K562 (cell line): ENCODE measurements at regions not wholly inside any gene's neighbourhood (a gene's known extent, or its start where the extent isn't known, plus 50 kb on each side); places are given as distances from the start of the nearest gene placed in this dataset.

Source experiments
- ATAC-seq: fragments of 200-7000 bp; cut with Tn5 transposase; 3 replicates; pipeline ENCODE4 v1.9.1; 2020; ENCODE audit warnings: moderate library complexity
- BruUV-seq: library from RNA; stranded (reverse); fragments of 400-500 nt; replicated peaks from 2 replicates; lab custom pipeline; 2021; lab: Mats Ljungman, UMichigan
- CTCF ChIA-PET: fragments of 300-600 bp; formaldehyde crosslinking; extraction: SDS; loops from one replicate; lab custom pipeline; 2021; ENCODE audit warnings: low intra/inter-chr PET ratio; lab: Yijun Ruan, JAX
- POLR2A ChIA-PET: fragments of 300-600, 350-650 bp; sonication (Branson Sonifier 250); formaldehyde crosslinking; extraction: SDS; loops from one replicate; lab custom pipeline; 2021; ENCODE audit warnings: antibody characterized with exemption, inconsistent platforms; lab: Yijun Ruan, JAX
- DNase-seq, 4 experiments: peaks; one replicate each; pipeline versions ENCODE4 v3.0.0 to v3.0.0-alpha.2; 2011 to 2018; ENCODE audit warnings: low spot score in 3 of 4, mixed read lengths in 3 of 4; ENCODE audit errors: extremely low read depth in 1 of 4
- FAIRE-seq: peaks from 2 replicates; lab custom pipeline; 2011; peaks lifted over from hg19 to GRCh38; lab: Jason Lieb, UNC
- H2AFZ ChIP-seq: 2 replicates; pipeline ENCODE4 v1.6.0; 2011; ENCODE audit warnings: low read depth, low read length, control low read depth, inconsistent platforms
- H3K27ac ChIP-seq: fragments of 200-600 bp; 3 replicates; pipeline ENCODE4 v1.8.0; 2011; ENCODE audit warnings: low read depth, mild to moderate bottlenecking, control low read depth, inconsistent platforms, low read length, moderate library complexity, mixed read lengths; ENCODE audit errors: extremely low read depth
- H3K27me3 ChIP-seq, 2 experiments: fragments of 300-600 bp in 1 of 2; 2 replicates in 1 of 2; 3 replicates in 1 of 2; pipeline versions ENCODE4 v1.6.0 to v1.8.0; 2011; ENCODE audit warnings: inconsistent platforms in 2 of 2, low read length in 2 of 2, mild to moderate bottlenecking in 1 of 2, mixed read lengths in 1 of 2, moderate library complexity in 1 of 2; ENCODE audit not compliant: control insufficient read depth in 2 of 2, insufficient read depth in 2 of 2
- H3K36me3 ChIP-seq: fragments of 300-600 bp; 3 replicates; pipeline ENCODE4 v1.8.0; 2011; ENCODE audit warnings: mild to moderate bottlenecking, low read length, inconsistent platforms; ENCODE audit not compliant: control insufficient read depth, insufficient read depth
- H3K4me1 ChIP-seq, 2 experiments: fragments of 200-600 bp in 1 of 2; replicated peaks in 1 of 2; 2 replicates in 1 of 2; 3 replicates in 1 of 2; pipeline versions ENCODE4 v1.5.1 to v1.8.0; 2011; ENCODE audit warnings: inconsistent platforms in 2 of 2, low read length in 2 of 2, mild to moderate bottlenecking in 1 of 2, mixed read lengths in 1 of 2, moderate library complexity in 1 of 2; ENCODE audit not compliant: control insufficient read depth in 2 of 2, insufficient read depth in 2 of 2
- H3K4me2 ChIP-seq: 2 replicates; pipeline ENCODE4 v1.6.1; 2011; ENCODE audit warnings: low read length, control low read depth, inconsistent platforms, mixed read lengths; ENCODE audit not compliant: insufficient read depth
- H3K4me3 ChIP-seq: fragments of 200-600 bp; sonication (generic), shearing (Covaris generic); 2 replicates; pipeline ENCODE4 v1.5.1; 2016; ENCODE audit warnings: control low read depth, inconsistent platforms
- H3K79me2 ChIP-seq: fragments of 200-600 bp; 3 replicates; pipeline ENCODE4 v1.8.0; 2011; ENCODE audit warnings: low read length, inconsistent platforms; ENCODE audit not compliant: control insufficient read depth, insufficient read depth
- H3K9ac ChIP-seq, 2 experiments: 2 replicates each; pipeline versions ENCODE4 v1.6.0 to v1.6.1; 2011; ENCODE audit warnings: low read depth in 2 of 2, low read length in 2 of 2, control low read depth in 1 of 2, inconsistent platforms in 1 of 2, mild to moderate bottlenecking in 1 of 2, mixed read lengths in 1 of 2; ENCODE audit not compliant: insufficient read depth in 1 of 2
- H3K9me1 ChIP-seq: one replicate; pipeline ENCODE4 v1.6.0; 2011; ENCODE audit warnings: inconsistent platforms, mild to moderate bottlenecking, low read length, moderate library complexity; ENCODE audit not compliant: control insufficient read depth, insufficient read depth
- H3K9me3 ChIP-seq: replicated peaks from 2 replicates; pipeline ENCODE4 v1.5.1; 2011; ENCODE audit warnings: low read depth, low read length, inconsistent platforms; ENCODE audit not compliant: control insufficient read depth, insufficient read depth
- H4K20me1 ChIP-seq: replicated peaks from 2 replicates; pipeline ENCODE4 v1.6.1; 2011; ENCODE audit warnings: low read length, inconsistent platforms, mixed read lengths; ENCODE audit not compliant: control insufficient read depth, insufficient read depth
- DACH1 ChIP-seq: fragments of 450-650 bp; IDR thresholded peaks from 2 replicates; pipeline ENCODE4 v1.6.1; 2018; ENCODE audit not compliant: partially characterized antibody
- DIDO1 ChIP-seq: fragments of 450-650 bp; IDR thresholded peaks from 2 replicates; pipeline ENCODE4 v1.6.1; 2016; ENCODE audit warnings: low read depth, missing biosample characterization, missing genetic modification characterization
- E2F6 ChIP-seq, 2 experiments: IDR thresholded peaks; 2 replicates each; pipeline ENCODE4 v1.6.1; 2011; ENCODE audit warnings: borderline replicate concordance in 1 of 2, control low read depth in 1 of 2, low read depth in 1 of 2, low read length in 1 of 2, mild to moderate bottlenecking in 1 of 2, mixed read lengths in 1 of 2, moderate library complexity in 1 of 2; ENCODE audit not compliant: insufficient read depth in 1 of 2, insufficient read length in 1 of 2, poor library complexity in 1 of 2, severe bottlenecking in 1 of 2; ENCODE audit errors: extremely low read depth in 1 of 2
- GMEB1 ChIP-seq: fragments of 250-450 bp; sonication (Bioruptor Pico); IDR thresholded peaks from 2 replicates; pipeline ENCODE4 v1.4.0; 2020; ENCODE audit warnings: mild to moderate bottlenecking
- HCFC1 ChIP-seq: IDR thresholded peaks from 2 replicates; pipeline ENCODE4 v1.6.1; 2012; ENCODE audit warnings: low read depth, low read length, improper control_type of control experiment
- HMG20B ChIP-seq: fragments of 250-450 bp; sonication (Bioruptor Pico); IDR thresholded peaks from 2 replicates; pipeline ENCODE4 v1.5.0; 2021; ENCODE audit warnings: mild to moderate bottlenecking
- HSF4 ChIP-seq: fragments of 250-450 bp; sonication (Bioruptor Pico); IDR thresholded peaks from 2 replicates; pipeline ENCODE4 v2.1.2; 2022; ENCODE audit warnings: mild to moderate bottlenecking, moderate library complexity, borderline replicate concordance
- MCM3 ChIP-seq: fragments of 450-650 bp; IDR thresholded peaks from 2 replicates; pipeline ENCODE4 v1.6.1; 2016
- NR2F6 ChIP-seq: fragments of 450-650 bp; formaldehyde crosslinking; IDR thresholded peaks from 2 replicates; pipeline ENCODE4 v1.4.0; 2020; ENCODE audit warnings: mild to moderate bottlenecking
- PCBP2 ChIP-seq: fragments of 200-400 bp; formaldehyde crosslinking; IDR thresholded peaks from 2 replicates; pipeline ENCODE4 v1.6.1; 2018; ENCODE audit warnings: low read length, low read depth, mild to moderate bottlenecking, moderate library complexity; ENCODE audit not compliant: poor library complexity, severe bottlenecking
- SOX6 ChIP-seq: fragments of 450-650 bp; IDR thresholded peaks from 2 replicates; pipeline ENCODE4 v1.6.1; 2014; ENCODE audit warnings: mild to moderate bottlenecking
- TARDBP ChIP-seq: fragments of 450-650 bp; IDR thresholded peaks from 2 replicates; pipeline ENCODE4 v1.6.1; 2016
- TBL1XR1 ChIP-seq, 2 experiments: IDR thresholded peaks; 2 replicates each; pipeline ENCODE4 v1.6.1; 2012; ENCODE audit warnings: improper control_type of control experiment in 2 of 2, low read length in 2 of 2, mild to moderate bottlenecking in 1 of 2
- TGIF2 ChIP-seq: sonication (generic); formaldehyde crosslinking; IDR thresholded peaks from 2 replicates; pipeline ENCODE4 v1.8.1; 2022; ENCODE audit warnings: mild to moderate bottlenecking, missing genetic modification reagents, moderate library complexity
- YY1 ChIP-seq, 3 experiments: IDR thresholded peaks; 2 replicates each; pipeline ENCODE4 v1.6.1; 2011; ENCODE audit warnings: low read length in 2 of 3, mild to moderate bottlenecking in 2 of 3, moderate library complexity in 2 of 3, borderline replicate concordance in 1 of 3, control low read depth in 1 of 3, low read depth in 1 of 3; ENCODE audit not compliant: insufficient read depth in 3 of 3, insufficient replicate concordance in 2 of 3, control insufficient read depth in 1 of 3, insufficient read length in 1 of 3; ENCODE audit errors: extremely low read depth in 1 of 3
- ZHX1 ChIP-seq: fragments of 150-350 bp; conservative IDR thresholded peaks from 2 replicates; pipeline ENCODE4 v1.6.1; 2014; ENCODE audit warnings: low read length
- ZNF354B ChIP-seq: fragments of 250-450 bp; sonication (Bioruptor Pico); IDR thresholded peaks from 2 replicates; pipeline ENCODE4 v1.4.0; 2020
- WGBS: fragments of 100-300 bp; shearing (Covaris generic); methylation state at CpG from one replicate; pipeline ENCODE4 v1.1.6; 2016; ENCODE audit warnings: low coverage, mixed read lengths; ENCODE audit not compliant: insufficient coverage; ENCODE audit errors: missing lambda C conversion rate; 5-methylcytosine and 5-hydroxymethylcytosine counted together
- in situ Hi-C: fragments of 300-500 bp; cut with MboI; formaldehyde crosslinking; loops from 4 replicates; pipeline ENCODE4 v1.15.0; 2018; ENCODE audit warnings: inconsistent platforms, mixed read lengths
- intact Hi-C: fragments of 100-400 bp; cut with micrococcal nuclease; formaldehyde crosslinking; loops from 2 replicates; pipeline ENCODE4 v1.14.2; 2022

- Histone ChIP-seq H3K4me3 (no peak overlapping the region), H3K4me2 (no peak overlapping the region), H4K20me1 (no peaks in the 10 kb centered on the region), H3K9me3 (no peaks in the 10 kb centered on the region), H3K27me3 (no peaks in the 10 kb centered on the region), H3K79me2 (no peaks in the 10 kb centered on the region), H3K27ac (no peak overlapping the region), H3K36me3 (no peaks in the 10 kb centered on the region), H3K4me1 (no peaks in the 10 kb centered on the region), H3K9me1 (no peaks in the 10 kb centered on the region), H3K9ac (no peak overlapping the region), H2AFZ (no peak overlapping the region)
- intact Hi-C loops (no loop called here), in situ Hi-C loops (no loop called here)
- no peak for TF ChIP-seq HCFC1
- no peak for TF ChIP-seq DACH1
- TF ChIP-seq HSF4 (CRISPR knock-in tag) = no peak
- no peak for TF ChIP-seq ZNF354B (CRISPR knock-in tag)
- no peak for TF ChIP-seq SOX6
- TF ChIP-seq MCM3 = no peak
- TF ChIP-seq YY1 (IDR thresholded peaks at IDR 0.05; ENCODE audit: borderline replicate concordance in 1 of 3, control insufficient read depth in 1 of 3, extremely low read depth in 1 of 3, insufficient read depth in 3 of 3, insufficient read length in 1 of 3, insufficient replicate concordance in 2 of 3, low read depth in 1 of 3, low read length in 2 of 3) = no peak
- no peak for TF ChIP-seq NR2F6 (CRISPR knock-in tag)
- TF ChIP-seq HMG20B = no peak
- TF ChIP-seq DIDO1 (tag) = no peak
- no peak for TF ChIP-seq E2F6 (IDR thresholded peaks at IDR 0.05; ENCODE audit: borderline replicate concordance in 1 of 2, extremely low read depth in 1 of 2, insufficient read depth in 1 of 2, insufficient read length in 1 of 2, low read depth in 1 of 2, low read length in 1 of 2, poor library complexity in 1 of 2, severe bottlenecking in 1 of 2)
- TF ChIP-seq GMEB1 = no peak
- no peak for TF ChIP-seq TARDBP
- TF ChIP-seq ZHX1 = no peak
- no peak for TF ChIP-seq TBL1XR1 (IDR thresholded peaks at IDR 0.05; ENCODE audit: low read length in 2 of 2)
- no peak for TF ChIP-seq PCBP2
- no peak for TF ChIP-seq TGIF2 (CRISPR knock-in tag)
- 10% methylated on average over 2 of the region's 2 CpGs for WGBS
- BruUV-seq = no TSS peak
- FAIRE-seq = no peak
- ATAC-seq = no peak
- DNase-seq = no peak
- POLR2A ChIA-PET = no interaction called here
- CTCF ChIA-PET = no interaction called here
Measured at GRCh38 chr2:5841126-5841525, 148.9 kb downstream of the SOX11 start.
